ENCODE measurements at regions not wholly inside any gene's neighbourhood (a gene's known extent, or its start where the extent isn't known, plus 50 kb on each side); places are given as distances from the start of the nearest gene placed in this dataset.

GRCh38 chr3:127349501-127350171, 61.8 kb upstream of the PRR20G start:
- intact Hi-C loops (cut with DNase I), result no loop called here
- DNase-seq (ENCODE audit: low spot score in 2 of 2), result no peak

DNA sequence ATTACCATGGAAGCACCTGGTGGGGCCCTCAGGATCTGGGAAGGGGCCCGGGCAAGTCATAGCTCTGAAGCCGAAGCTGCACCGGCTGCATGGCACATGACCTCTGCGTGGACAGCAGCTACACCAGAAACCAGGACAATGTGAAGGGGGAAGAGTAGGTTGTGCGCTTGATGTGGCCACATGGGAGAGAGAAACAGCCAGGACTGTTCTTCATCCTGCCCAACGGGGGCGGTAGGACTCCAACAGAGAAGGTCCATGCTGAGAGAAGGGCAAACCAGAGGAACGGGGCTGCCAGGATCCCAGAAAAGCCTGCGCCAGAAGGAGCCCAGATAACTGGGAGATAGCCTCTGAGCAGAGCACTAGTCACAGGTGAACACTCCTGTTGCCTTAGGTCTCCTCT, 54.9 kb upstream of the PRR20G start:
- no peak for DNase-seq (ENCODE audit: low spot score in 2 of 2)
- no peak overlapping the region for H3K4me3 ChIP-seq
- no peaks in the 10 kb centered on the region for H3K27me3 ChIP-seq
- H3K4me1 ChIP-seq, result no peaks in the 10 kb centered on the region
- intact Hi-C loops (cut with DNase I), result no loop called here
- H3K9me3 ChIP-seq, result no peaks in the 10 kb centered on the region
- TF ChIP-seq CTCF (IDR thresholded peaks at IDR 0.05), result no peak
- no peaks in the 10 kb centered on the region for H3K36me3 ChIP-seq
- H3K27ac ChIP-seq, result no peak overlapping the region

More at GRCh38 chr3:127349501-127350171, 61.8 kb upstream of the PRR20G start:
- Histone ChIP-seq H3K4me3 (no peak overlapping the region), H3K36me3 (no peaks in the 10 kb centered on the region), H3K9me3 (no peaks in the 10 kb centered on the region), H3K27ac (no peak overlapping the region), H3K4me1 (no peaks in the 10 kb centered on the region), H3K27me3 (no peaks in the 10 kb centered on the region)
- no peak for TF ChIP-seq CTCF (IDR thresholded peaks at IDR 0.05)

DNA sequence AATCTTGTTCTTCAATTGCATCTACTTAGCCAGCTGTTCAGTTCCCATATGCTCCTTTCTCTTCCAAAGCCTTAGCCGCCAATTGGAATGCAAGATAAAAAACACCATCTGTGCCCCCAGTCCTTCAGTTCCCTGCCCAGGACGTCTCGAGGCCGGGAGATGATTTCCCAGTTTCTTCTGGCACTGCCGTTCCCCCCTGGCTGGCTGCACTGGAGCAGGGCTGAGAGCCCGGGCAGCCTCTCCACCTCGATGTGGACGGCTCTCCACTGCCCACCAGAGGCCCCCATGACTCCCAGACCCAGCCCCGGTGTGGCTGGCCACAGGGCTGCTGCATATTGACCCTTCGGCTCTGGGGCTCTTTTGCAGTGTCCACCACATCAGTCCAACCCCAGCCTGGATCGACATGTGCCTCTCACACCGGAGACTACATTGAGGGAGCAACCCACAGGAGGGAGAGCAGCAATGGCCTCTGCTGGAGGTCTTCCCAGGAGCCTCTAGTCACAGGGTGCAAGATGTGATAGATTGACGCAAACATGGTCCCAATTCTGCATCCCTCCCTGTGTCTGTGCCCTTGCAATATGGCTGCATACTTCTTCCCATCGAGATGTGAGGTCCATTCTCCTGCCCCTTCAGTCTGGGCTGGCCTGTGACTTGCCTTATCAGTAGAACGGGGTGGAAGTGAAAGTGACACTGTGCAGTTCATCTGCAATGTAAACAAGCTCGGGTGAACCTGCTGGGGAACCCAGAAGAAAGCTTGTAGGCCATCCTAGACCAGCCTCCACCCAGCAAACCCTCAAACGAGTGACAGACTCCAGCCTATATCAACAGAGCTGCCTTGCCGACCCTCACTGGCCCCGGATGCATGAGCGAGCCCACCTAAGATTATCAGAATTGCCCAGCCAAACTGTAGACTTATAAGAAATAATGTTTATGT, 52.3 kb upstream of the PRR20G start:
- DNase-seq (ENCODE audit: low spot score in 2 of 2), result no peak
- no peaks in the 10 kb centered on the region for H3K27me3 ChIP-seq

GRCh38 chr3:127339016-127339415, 51.2 kb upstream of the PRR20G start:
- H3K9me3 ChIP-seq, result peaks cover 0 to 9% of the 10 kb centered on the region in 2 donors

More for the DNA sequence above, 52.3 kb upstream of the PRR20G start:
- intact Hi-C loops (cut with DNase I), result no loop called here
- H3K27ac ChIP-seq, result no peak overlapping the region
- H3K9me3 ChIP-seq, result no peaks in the 10 kb centered on the region
- H3K4me1 ChIP-seq, result no peaks in the 10 kb centered on the region
- TF ChIP-seq CTCF (IDR thresholded peaks at IDR 0.05), result no peak
- no peaks in the 10 kb centered on the region for H3K36me3 ChIP-seq
- no peak overlapping the region for H3K4me3 ChIP-seq

More at GRCh38 chr3:127339016-127339415, 51.2 kb upstream of the PRR20G start:
- H3K36me3 ChIP-seq, result no peaks in the 10 kb centered on the region
- H3K4me3 ChIP-seq, result no peak overlapping the region
- TF ChIP-seq CTCF (IDR thresholded peaks at IDR 0.05), result no peak
- intact Hi-C loops (cut with DNase I), result no loop called here
- no peaks in the 10 kb centered on the region for H3K4me1 ChIP-seq
- DNase-seq (ENCODE audit: low spot score in 2 of 2), result no peak
- no peaks in the 10 kb centered on the region for H3K27me3 ChIP-seq
- H3K27ac ChIP-seq, result no peak overlapping the region

Data from ascending aorta (tissue), 2 donors.